ENCODE measurements at regions not wholly inside any gene's neighbourhood (a gene's known extent, or its start where the extent isn't known, plus 50 kb on each side); places are given as distances from the start of the nearest gene placed in this dataset.

DNA sequence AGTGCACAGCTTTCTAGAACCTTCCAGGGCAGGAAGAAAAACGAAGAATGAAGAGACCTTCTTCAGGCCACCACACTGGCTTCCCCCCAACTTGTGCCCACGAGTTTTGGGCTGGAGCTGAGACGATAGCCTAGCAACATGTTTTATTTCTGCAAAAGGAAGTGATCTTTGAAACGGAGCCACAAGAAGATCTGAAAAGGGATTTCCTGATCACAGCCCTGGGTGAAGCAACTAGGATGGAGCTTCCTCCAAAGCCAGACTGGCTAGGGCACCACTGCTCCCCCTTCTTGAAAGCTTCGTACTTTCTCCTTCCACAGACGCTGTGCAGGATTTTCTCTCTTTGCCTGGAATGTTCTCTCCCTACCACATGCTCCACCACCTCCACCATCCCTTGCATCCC, 418.3 kb downstream of the MED13L start:
- intact Hi-C loops (cut with micrococcal nuclease), result no loop called here

DNA sequence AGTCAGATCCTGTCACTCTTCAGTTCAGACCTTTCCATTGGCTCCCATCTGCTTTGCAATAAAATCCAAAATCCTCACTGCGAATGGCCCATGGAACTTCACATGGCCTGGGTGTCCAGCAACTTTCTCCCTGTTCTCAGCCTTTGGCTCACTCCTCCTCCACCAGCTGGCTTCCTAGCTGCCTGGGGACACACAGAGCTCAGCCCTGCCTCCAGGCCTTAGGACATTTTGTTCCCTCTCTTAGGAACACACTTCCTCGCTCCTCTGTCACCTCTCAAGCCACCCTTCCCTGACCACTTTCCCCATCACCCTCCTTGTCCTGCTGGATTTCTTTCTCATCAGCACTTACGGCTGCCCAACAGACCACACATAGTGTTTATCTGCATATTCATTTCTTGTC, 419.6 kb downstream of the MED13L start:
- intact Hi-C loops (cut with micrococcal nuclease), result no loop called here

DNA sequence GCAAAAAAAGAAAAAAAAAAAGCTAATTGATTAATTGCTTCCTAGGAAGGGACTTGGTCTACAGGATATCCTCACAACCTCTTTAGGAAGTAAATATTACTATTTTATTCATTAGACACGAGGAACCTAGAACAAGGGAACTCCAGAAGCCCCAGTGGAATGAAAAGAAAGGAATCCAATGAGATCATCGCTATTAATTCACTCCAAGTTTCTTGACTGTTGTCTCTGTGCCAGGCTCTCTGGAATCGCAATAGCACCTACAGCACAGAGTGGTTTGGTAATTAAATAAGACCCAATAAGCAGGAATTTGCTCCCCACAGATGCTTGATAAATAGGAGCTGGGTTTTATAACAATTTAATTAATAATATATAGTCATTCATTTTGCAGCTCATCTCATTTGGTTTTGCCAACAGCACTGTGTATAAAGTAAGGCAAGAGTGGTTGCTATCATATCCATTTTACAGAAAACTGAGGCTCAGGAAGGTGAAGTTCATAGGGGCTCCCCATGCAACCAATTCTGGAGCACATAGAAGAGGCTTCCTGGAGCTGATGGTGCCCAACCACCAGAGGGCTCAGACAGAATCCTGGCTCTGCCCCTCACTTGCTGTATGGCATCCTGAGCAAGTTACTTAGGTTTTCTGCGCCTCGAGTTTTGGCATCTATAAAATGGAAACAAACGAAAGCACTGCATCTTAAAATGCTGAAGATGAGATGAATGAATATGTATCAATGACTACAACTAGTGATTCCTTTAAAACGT, 420.2 kb downstream of the MED13L start:
- intact Hi-C loops (cut with micrococcal nuclease), result no loop called here

DNA sequence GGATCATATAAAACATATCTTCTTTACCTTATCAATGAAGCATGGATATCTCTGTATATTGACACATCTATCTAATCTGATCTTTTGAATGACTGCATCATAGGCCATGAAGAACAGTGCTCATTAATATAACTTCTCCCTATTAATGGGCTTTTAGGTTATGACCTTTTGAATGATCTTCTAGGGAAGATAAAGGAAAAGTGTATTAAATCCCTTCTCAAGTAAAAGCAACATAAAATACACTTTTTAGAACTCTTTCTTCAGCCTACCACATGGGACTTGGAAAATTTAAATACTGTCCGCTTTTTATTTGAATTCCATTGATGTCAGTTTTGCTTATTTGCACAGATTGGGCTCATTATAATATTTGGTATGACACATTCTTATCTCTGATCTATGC, 425.4 kb downstream of the MED13L start:
- intact Hi-C loops (cut with micrococcal nuclease), result no loop called here

DNA sequence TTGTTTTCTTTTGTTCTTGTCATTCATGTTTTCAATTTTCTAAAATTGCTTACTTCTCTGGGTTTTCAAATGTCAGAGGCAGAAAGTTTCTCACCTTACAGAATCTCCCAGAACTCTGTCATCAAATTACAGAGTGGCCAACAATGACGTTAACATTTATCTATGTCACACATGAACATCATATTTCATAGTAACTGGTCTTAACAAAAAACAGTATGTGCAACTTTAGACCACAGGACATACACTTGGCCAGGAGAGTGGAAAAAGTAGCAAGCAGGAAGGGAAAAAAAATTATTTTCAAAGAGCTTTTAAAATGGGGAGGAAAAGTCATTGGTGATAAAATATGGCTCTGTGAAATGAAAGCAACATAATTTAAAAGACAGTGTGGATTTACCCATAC, 426.5 kb downstream of the MED13L start:
- intact Hi-C loops (cut with micrococcal nuclease), result no loop called here

DNA sequence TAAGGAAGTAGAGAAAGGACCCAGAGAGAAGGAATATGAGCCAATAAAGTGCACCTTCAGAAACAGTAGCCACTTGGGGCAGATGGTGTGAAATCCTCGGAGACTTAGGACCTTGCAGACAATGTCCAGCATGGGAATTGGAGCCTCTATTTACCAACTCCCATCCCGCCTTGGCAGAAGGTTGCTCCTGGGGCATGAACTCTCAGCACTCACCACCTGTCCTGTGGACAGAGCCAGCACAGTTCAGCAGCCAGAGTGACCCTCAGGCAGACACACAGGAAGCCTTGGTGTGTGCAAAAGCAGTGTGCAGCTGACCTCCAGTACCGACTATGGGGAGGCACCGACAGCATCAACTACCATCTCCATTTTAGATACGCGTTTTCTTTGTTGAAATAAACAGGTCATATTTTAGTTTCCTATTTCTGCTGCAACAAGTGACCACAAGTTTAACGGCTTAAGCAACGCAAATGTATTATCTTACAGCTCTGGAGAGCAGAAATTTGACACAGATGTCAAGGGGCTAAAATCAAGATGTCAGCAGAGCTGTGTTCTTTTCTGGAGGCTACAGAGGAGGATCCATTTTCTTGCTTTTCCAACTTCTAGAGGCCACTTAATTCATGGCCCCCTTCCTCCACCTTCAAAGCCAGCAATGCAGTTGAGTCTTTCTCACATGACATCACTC, 428.1 kb downstream of the MED13L start:
- intact Hi-C loops (cut with micrococcal nuclease), result no loop called here

DNA sequence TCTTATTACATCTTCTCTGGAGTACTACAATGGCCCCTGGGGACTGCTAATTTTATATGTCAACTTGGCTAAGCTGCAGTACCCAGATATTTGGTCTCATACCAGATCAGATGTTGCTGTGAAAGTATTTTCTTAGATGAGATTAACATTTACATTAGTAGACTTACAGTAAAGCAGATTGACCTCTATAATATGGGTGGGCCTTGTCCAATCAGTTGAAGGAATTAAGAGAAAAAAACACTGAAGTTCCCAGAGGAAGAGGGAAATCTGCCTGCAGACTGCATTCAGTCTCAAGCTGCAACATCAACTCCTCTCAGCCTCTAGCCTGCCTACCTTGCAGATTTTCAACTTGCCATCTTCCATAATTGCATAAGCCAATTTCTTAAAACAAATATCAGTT, 430.1 kb downstream of the MED13L start:
- intact Hi-C loops (cut with micrococcal nuclease), result no loop called here

DNA sequence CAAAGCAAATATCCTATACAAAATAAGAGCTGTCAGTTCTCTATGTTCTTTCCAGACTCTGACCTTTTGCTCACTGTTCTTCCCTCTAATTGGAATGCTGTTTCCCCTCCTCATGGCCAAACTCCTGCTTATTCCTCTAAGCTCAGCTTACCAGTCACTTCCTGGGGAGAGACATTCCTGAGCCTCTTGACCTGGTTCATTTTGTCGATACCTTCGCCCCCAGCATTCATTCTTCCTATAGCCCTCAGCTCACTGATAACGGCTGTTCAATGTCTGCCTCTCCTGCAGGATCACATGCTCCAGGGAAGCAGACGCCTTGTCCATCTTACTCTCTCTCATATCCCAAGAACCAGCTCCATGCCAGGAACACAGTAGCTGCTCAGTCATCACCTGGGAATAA, 431.0 kb downstream of the MED13L start:
- intact Hi-C loops (cut with micrococcal nuclease), result no loop called here

DNA sequence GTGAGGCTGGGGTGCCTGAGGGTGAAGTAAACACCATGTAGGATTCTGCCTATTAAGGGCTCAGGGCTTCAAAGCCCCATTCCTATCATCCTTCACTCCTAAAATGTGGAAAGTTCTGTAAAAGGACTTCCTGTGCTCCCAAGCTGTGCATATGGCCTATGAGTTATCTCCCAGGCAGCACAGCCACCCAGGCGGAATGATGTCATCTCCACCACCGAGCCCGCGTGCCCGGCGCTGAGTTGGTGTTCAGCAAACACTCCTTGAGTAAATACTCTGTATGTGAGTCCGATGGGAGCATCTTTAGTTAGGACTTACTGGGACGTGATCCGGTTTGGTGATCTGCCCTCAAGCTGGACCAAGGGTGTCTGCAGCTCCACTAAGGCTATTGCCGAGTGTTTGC, 437.3 kb downstream of the MED13L start:
- intact Hi-C loops (cut with micrococcal nuclease), result no loop called here

DNA sequence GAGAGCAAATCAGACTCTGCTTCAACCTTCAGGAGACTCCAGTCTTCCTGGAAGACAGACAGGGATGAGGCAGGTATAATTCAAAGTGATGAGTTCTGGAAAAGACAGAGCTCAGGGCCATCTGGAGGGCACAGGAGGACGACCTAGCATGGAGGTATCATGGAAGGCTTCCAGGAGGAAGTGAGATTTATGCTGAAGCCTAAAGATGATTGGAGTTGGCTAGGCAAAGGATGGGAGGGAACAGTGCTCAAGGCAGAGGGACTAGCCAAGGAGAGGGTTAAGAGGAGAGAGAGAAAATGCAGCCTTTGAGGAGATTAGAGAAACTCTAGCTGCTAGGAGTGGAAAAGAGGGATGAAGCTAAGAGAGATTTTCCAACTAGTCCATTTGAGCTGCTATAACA, 438.5 kb downstream of the MED13L start:
- intact Hi-C loops (cut with micrococcal nuclease), result no loop called here

DNA sequence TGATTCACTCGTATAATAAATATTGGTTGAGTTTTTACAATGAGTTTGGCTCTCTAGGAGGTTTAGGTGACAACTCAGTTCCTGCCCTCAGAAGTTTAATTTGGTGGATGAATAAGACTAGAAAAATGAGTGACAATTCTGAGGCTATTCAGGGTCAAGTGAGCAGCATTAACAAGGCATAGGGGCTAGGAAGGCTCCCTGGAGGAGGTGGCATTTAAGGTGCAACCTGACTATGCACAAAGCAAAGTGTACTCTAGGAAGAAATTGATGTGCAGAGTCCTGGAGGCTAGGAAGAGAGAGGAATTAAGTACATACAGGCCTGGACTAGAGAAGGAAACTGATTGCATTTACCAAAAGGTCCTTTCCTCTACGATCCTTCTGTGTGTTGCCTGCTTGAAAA, 440.3 kb downstream of the MED13L start:
- intact Hi-C loops (cut with micrococcal nuclease), result no loop called here

DNA sequence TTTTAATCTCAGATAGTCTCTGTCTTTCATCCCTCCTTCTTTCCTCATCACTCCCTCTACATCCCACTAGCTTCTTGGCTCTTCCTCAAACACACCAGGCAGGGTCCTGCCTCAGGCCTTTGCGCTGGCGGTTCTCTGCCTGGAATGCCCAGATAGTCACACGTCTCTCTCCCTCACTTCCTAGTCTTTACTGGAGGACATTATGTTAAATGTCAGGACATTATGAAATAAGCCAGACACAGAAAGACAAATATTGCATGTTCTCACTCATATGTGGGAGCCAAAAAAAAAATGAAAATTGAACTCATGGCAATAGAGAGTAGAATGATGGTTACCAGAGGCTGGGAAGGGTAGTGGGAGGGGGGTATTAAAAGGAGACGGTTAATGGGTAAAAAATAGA, 442.0 kb downstream of the MED13L start:
- intact Hi-C loops (cut with micrococcal nuclease), result no loop called here

DNA sequence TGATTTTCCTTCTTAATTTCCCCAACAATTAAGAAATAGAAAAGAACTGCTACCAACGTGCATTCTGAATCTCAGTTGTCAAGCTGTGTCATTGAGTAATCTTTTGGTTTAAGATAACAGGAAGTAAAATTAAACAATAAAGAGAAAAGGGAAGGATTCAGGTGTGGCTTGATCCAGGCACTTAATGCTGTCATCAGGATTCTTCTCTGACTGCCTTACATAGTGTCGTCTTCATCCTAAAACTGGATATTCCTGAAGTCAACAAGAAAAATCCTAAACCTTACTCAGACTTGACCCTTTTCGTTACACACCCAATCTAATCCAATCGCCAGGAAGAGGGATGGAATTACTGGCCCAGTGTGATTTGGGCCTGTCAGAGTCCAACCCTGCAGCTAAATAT, 443.8 kb downstream of the MED13L start:
- intact Hi-C loops (cut with micrococcal nuclease), result no loop called here

DNA sequence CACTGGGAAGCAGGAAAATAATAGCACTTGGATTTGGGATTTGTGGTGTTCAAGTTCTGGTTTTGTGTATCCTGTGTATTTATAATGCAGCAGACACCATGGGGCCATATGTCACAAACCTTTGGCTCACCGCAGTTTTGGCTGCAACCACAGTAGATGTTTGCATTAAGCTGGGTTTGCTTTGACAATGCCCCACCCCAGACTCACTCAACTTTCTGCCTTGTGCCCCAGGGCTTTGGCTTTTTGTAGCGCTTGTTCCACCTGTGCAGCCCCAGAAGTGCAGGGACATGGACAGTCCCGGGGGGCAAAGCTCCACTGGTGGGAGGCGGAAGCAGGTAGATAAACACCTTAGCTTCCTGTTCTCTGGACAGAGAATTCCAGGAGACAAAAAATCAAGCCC, 446.9 kb downstream of the MED13L start:
- intact Hi-C loops (cut with micrococcal nuclease), result no loop called here

DNA sequence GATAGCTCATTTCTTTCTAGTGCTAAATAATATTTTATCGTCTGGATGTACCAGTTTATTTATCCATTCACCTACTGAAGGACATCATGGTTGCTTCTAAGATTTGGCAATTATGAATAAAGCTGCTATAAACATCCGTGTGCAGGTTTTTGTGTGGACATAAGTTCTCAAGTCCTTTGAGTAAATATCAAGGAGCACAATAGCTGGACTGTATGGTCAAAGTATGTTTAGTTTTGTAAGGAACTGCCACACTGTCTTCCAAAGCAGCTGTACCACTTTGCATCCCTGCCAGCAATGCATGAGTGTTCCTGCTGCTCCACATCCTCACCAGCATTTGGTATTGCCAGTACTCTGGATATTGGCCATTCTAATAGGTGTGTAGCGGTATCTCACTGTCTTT, 447.4 kb downstream of the MED13L start:
- intact Hi-C loops (cut with micrococcal nuclease), result no loop called here

DNA sequence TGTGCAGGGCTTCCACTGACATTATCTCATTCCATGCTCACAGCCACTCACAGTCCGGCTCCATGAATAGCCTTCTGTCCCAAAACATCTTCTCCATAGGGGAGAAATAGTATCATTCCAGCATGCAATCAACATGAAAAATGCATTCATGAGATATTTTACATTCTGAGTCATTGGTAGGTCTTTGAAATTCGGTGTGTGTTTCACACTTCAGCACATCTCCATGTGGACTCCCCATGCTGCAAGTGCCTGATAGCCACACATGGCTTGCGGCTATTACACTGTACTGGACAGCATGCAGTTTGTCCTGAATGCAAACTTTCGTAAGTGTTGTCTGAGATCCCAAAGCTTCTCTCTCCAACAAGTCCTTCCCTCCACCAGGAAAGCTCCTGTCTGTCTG, 449.3 kb downstream of the MED13L start:
- intact Hi-C loops (cut with micrococcal nuclease), result no loop called here

DNA sequence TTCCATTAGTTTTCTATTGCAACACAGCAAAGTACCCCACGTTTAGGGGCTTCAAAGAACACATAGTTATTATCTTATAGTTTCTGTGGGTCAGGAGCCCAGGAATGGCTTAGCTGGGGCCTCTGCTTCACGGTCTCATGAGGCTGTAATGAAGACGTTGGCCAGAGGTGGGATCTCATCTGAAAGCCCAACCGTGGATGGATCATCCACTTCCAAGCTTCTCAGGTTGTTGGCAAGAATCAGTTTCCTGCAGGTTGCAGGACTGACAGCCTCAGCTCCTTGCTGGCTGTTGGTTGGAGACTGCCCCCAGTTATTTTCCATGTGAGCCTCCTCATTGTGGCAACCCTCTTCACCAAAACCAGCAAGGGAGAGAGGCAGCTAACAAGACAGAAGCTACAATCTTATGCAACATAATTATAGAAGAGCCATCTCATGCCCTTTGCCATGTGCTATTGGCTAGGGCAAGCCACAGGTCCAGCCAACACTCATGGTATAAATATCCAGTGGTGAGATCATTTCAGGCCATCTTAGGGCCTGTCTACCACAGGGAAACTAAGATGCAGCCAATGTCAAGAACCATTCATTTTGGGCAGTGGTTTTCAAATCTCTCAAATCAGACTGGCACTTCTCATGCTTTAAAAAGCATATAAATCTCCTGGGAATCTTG, 452.4 kb downstream of the MED13L start:
- intact Hi-C loops (cut with micrococcal nuclease), result no loop called here

DNA sequence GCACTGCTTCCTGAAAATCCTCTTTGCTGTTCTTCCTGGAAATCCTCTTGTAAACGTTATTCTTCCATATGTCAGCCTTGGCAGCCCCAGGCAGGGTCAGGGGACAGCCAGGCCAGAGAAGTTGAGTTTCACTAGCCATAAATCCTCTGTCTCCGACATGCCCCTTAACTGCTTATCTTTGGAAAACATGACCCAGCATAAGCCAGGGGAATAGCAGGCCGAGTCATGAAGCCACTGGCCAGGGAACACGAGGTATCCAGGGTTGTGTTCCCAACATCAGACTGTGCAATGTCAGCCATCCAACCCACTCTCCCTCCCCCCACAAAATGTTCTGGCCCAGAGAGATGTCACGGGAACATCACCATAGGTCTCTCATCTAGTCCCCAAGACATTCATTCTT, 453.9 kb downstream of the MED13L start:
- intact Hi-C loops (cut with micrococcal nuclease), result no loop called here

DNA sequence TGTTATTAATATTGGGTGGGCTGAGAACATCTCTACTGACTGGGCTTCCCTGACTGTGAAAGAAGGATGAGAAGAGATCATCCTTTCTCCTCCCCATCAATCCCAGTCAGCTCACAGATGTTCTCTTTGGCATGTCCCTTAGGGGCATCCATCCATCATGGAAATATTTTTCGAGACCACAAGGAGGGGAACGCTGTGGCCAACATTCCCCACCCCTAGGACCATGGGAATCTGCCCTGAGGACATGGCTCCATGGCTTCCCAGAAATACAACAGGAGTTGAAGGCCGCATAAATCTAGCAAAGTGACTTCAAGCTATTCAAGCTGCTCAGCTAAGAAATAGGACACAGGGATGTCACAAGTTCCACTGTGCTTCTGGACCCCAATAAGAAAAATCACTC, 456.8 kb downstream of the MED13L start:
- intact Hi-C loops (cut with micrococcal nuclease), result no loop called here

DNA sequence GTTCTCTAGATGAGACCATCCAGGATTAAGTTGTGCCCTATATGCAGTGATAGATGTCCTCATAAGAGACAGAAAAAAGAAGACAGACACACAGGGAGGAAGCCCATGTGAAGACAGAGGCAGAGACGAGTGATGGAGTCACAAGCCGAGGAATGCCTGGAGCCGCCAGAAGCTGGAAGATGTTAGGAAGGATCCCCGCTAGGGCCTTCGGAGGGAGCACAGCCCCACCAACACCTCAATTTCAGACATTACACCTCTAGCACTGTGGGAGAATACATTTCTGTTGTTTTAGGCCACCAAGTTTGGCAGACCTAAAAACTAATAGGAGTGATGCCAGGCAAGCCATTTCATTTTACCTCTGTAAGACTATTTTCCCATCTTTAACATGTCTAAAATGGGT, 458.5 kb downstream of the MED13L start:
- intact Hi-C loops (cut with micrococcal nuclease), result no loop called here

DNA sequence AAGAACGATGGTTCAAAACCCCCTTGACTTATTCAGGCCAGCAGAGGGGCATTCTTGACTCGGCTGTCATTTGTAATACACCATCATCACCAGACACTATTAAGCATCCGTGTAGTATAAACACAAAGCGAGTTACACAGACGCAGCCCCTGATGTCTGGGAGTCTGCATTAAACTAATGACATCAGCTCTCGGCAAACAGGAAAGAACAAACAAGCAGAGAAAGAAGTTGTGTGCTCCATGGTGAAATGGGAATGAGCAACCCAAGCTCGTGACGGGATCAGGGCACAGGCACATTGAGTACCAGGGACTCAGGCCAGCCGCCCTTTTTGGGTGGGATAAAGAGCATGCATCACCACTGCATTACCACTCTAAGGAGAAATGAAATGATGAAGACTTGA, 460.1 kb downstream of the MED13L start:
- intact Hi-C loops (cut with micrococcal nuclease), result no loop called here

DNA sequence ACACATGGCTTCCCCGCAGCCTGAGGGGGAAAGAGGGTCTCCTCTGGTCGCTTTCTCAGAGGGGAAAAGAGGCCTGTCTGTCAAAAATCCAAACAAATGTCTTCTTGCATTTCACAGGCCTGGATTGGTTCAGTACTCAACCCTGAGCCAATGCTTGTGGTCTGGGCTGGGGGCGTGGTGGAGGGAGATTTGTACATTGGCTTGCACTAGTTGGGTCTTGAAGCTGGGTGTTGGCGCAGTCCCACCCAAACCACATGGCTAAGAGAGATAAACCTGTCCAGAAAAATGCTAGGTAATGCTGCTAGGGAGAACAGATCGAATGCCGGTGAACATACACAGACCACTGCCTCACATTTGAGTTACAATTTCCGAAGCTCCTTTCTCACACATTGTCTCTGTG, 461.6 kb downstream of the MED13L start:
- intact Hi-C loops (cut with micrococcal nuclease), result no loop called here

DNA sequence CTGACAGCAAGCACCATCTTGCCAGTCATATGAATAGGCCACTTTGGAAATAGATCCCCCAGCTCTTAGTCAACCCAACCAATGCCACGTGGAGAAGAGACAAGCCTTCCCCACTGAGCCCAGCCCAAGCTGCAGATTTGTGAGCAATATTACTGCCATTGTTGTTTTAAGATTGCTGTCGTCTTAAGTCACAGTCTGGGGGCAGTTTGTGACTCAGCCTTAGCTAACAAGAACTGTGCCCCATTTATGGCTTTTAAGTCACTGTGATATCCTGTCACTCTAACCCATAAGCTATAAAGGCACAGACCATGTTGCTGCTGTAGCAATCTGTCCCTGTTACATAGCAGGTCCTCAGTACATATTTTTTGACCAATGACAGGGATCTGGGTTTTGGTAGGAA, 464.2 kb downstream of the MED13L start:
- intact Hi-C loops (cut with micrococcal nuclease), result no loop called here

Data from T-helper 1 cell treated with Interleukin-12 subunit alpha and Interleukin-12 subunit beta and Interleukin-4 antibody, amounts not matched to agents 30 ng/mL and 1 ng/mL, for 36 hours (primary cell).